ENCODE measurements at regions not wholly inside any gene's neighbourhood (a gene's known extent, or its start where the extent isn't known, plus 50 kb on each side); places are given as distances from the start of the nearest gene placed in this dataset.

DNA sequence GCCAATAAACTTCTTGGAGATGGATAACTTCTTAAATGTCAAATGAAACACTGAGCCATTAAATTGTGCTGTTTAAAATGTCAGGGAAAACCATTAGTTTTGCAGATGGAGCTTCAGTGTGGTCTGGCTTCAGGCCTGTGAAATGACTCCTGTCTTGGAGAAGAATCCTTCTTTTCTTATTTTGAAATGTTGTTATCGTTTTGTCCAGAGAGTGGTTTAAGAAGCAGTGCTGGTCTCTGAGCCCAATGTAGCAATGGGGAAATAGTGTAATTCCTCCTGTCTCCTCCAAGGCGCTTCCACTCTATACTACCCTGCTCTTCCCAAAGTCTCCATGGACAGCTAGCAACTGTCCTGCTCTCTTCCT, 177.6 kb downstream of the REEP3 start:
- TF ChIP-seq, protein P1, sequence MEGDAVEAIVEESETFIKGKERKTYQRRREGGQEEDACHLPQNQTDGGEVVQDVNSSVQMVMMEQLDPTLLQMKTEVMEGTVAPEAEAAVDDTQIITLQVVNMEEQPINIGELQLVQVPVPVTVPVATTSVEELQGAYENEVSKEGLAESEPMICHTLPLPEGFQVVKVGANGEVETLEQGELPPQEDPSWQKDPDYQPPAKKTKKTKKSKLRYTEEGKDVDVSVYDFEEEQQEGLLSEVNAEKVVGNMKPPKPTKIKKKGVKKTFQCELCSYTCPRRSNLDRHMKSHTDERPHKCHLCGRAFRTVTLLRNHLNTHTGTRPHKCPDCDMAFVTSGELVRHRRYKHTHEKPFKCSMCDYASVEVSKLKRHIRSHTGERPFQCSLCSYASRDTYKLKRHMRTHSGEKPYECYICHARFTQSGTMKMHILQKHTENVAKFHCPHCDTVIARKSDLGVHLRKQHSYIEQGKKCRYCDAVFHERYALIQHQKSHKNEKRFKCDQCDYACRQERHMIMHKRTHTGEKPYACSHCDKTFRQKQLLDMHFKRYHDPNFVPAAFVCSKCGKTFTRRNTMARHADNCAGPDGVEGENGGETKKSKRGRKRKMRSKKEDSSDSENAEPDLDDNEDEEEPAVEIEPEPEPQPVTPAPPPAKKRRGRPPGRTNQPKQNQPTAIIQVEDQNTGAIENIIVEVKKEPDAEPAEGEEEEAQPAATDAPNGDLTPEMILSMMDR (conservative IDR thresholded peaks at IDR 0.05; ENCODE audit: low read depth in 2 of 2) = no peak
- no peak for TF ChIP-seq POLR2AphosphoS5 (IDR thresholded peaks at IDR 0.05; ENCODE audit: low read depth)
- TF ChIP-seq EZH2 (IDR thresholded peaks at IDR 0.05; ENCODE audit: low read depth, unreplicated experiment) = no peak
- TF ChIP-seq, protein P2, sequence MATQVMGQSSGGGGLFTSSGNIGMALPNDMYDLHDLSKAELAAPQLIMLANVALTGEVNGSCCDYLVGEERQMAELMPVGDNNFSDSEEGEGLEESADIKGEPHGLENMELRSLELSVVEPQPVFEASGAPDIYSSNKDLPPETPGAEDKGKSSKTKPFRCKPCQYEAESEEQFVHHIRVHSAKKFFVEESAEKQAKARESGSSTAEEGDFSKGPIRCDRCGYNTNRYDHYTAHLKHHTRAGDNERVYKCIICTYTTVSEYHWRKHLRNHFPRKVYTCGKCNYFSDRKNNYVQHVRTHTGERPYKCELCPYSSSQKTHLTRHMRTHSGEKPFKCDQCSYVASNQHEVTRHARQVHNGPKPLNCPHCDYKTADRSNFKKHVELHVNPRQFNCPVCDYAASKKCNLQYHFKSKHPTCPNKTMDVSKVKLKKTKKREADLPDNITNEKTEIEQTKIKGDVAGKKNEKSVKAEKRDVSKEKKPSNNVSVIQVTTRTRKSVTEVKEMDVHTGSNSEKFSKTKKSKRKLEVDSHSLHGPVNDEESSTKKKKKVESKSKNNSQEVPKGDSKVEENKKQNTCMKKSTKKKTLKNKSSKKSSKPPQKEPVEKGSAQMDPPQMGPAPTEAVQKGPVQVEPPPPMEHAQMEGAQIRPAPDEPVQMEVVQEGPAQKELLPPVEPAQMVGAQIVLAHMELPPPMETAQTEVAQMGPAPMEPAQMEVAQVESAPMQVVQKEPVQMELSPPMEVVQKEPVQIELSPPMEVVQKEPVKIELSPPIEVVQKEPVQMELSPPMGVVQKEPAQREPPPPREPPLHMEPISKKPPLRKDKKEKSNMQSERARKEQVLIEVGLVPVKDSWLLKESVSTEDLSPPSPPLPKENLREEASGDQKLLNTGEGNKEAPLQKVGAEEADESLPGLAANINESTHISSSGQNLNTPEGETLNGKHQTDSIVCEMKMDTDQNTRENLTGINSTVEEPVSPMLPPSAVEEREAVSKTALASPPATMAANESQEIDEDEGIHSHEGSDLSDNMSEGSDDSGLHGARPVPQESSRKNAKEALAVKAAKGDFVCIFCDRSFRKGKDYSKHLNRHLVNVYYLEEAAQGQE (IDR thresholded peaks at IDR 0.05; ENCODE audit: unreplicated experiment) = no peak
- TF ChIP-seq EZH2phosphoT487 (IDR thresholded peaks at IDR 0.05; ENCODE audit: unreplicated experiment) = no peak
- no peak for TF ChIP-seq JUNB (IDR thresholded peaks at IDR 0.05; ENCODE audit: unreplicated experiment)
- TF ChIP-seq CREB1 (CRISPR knock-in tag; IDR thresholded peaks at IDR 0.05; ENCODE audit: low read depth) = no peak
- TF ChIP-seq, protein P3, sequence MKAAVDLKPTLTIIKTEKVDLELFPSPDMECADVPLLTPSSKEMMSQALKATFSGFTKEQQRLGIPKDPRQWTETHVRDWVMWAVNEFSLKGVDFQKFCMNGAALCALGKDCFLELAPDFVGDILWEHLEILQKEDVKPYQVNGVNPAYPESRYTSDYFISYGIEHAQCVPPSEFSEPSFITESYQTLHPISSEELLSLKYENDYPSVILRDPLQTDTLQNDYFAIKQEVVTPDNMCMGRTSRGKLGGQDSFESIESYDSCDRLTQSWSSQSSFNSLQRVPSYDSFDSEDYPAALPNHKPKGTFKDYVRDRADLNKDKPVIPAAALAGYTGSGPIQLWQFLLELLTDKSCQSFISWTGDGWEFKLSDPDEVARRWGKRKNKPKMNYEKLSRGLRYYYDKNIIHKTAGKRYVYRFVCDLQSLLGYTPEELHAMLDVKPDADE (IDR thresholded peaks at IDR 0.05) = no peak
- TF ChIP-seq NANOG (IDR thresholded peaks at IDR 0.05; ENCODE audit: borderline replicate concordance) = no peak
- TF ChIP-seq, protein P4, sequence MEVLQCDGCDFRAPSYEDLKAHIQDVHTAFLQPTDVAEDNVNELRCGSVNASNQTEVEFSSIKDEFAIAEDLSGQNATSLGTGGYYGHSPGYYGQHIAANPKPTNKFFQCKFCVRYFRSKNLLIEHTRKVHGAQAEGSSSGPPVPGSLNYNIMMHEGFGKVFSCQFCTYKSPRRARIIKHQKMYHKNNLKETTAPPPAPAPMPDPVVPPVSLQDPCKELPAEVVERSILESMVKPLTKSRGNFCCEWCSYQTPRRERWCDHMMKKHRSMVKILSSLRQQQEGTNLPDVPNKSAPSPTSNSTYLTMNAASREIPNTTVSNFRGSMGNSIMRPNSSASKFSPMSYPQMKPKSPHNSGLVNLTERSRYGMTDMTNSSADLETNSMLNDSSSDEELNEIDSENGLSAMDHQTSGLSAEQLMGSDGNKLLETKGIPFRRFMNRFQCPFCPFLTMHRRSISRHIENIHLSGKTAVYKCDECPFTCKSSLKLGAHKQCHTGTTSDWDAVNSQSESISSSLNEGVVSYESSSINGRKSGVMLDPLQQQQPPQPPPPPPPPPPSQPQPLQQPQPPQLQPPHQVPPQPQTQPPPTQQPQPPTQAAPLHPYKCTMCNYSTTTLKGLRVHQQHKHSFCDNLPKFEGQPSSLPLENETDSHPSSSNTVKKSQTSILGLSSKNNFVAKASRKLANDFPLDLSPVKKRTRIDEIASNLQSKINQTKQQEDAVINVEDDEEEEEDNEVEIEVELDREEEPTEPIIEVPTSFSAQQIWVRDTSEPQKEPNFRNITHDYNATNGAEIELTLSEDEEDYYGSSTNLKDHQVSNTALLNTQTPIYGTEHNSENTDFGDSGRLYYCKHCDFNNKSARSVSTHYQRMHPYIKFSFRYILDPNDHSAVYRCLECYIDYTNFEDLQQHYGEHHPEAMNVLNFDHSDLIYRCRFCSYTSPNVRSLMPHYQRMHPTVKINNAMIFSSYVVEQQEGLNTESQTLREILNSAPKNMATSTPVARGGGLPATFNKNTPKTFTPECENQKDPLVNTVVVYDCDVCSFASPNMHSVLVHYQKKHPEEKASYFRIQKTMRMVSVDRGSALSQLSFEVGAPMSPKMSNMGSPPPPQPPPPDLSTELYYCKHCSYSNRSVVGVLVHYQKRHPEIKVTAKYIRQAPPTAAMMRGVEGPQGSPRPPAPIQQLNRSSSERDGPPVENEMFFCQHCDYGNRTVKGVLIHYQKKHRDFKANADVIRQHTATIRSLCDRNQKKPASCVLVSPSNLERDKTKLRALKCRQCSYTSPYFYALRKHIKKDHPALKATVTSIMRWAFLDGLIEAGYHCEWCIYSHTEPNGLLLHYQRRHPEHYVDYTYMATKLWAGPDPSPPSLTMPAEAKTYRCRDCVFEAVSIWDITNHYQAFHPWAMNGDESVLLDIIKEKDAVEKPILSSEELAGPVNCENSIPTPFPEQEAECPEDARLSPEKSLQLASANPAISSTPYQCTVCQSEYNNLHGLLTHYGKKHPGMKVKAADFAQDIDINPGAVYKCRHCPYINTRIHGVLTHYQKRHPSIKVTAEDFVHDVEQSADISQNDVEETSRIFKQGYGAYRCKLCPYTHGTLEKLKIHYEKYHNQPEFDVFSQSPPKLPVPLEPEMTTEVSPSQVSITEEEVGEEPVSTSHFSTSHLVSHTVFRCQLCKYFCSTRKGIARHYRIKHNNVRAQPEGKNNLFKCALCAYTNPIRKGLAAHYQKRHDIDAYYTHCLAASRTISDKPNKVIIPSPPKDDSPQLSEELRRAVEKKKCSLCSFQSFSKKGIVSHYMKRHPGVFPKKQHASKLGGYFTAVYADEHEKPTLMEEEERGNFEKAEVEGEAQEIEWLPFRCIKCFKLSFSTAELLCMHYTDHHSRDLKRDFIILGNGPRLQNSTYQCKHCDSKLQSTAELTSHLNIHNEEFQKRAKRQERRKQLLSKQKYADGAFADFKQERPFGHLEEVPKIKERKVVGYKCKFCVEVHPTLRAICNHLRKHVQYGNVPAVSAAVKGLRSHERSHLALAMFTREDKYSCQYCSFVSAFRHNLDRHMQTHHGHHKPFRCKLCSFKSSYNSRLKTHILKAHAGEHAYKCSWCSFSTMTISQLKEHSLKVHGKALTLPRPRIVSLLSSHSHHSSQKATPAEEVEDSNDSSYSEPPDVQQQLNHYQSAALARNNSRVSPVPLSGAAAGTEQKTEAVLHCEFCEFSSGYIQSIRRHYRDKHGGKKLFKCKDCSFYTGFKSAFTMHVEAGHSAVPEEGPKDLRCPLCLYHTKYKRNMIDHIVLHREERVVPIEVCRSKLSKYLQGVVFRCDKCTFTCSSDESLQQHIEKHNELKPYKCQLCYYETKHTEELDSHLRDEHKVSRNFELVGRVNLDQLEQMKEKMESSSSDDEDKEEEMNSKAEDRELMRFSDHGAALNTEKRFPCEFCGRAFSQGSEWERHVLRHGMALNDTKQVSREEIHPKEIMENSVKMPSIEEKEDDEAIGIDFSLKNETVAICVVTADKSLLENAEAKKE (CRISPR knock-in tag; IDR thresholded peaks at IDR 0.05) = no peak
